AG10803 (cell line): ENCODE measurements at regions not wholly inside any gene's neighbourhood (a gene's known extent, or its start where the extent isn't known, plus 50 kb on each side); places are given as distances from the start of the nearest gene placed in this dataset.
A peak's percentile ranks its signal among the peaks of the same experiment; 100 is the strongest.

Source experiments
- DNase-seq: peaks from one replicate; pipeline ENCODE4 v3.0.0; 2010; ENCODE audit warnings: low read depth
- H3K4me3 ChIP-seq: 2 replicates; pipeline ENCODE4 v1.5.1; 2011; ENCODE audit warnings: mild to moderate bottlenecking, low read length, control low read depth
- CTCF ChIP-seq: conservative IDR thresholded peaks from 2 replicates; pipeline ENCODE4 v1.5.1; 2011; ENCODE audit warnings: mild to moderate bottlenecking, low read length, control low read depth, inconsistent platforms

- peak; percentile 18 for DNase-seq
- no peak for TF ChIP-seq CTCF
- H3K4me3 ChIP-seq: no peak overlapping the region
Measured at GRCh38 chr3:106423321-106424225, 554.8 kb upstream of the CBLB start.

GRCh38 chr3:106425026-106425425, 556.2 kb upstream of the CBLB start:
- DNase-seq: peak; percentile 94
- H3K4me3 ChIP-seq: no peak overlapping the region
- TF ChIP-seq CTCF: no peak

GRCh38 chr3:106425916-106426315, 557.1 kb upstream of the CBLB start:
- no peak overlapping the region for H3K4me3 ChIP-seq
- no peak for TF ChIP-seq CTCF
- no peak for DNase-seq

- no peak for TF ChIP-seq CTCF
- DNase-seq: peak; percentile 100
- no peak overlapping the region for H3K4me3 ChIP-seq
Measured at GRCh38 chr3:106428565-106428994, 559.8 kb upstream of the CBLB start.

- DNase-seq: no peak
- TF ChIP-seq CTCF: no peak
- H3K4me3 ChIP-seq: no peak overlapping the region
Measured at GRCh38 chr3:106431721-106432120, 562.9 kb upstream of the CBLB start.

- no peak for TF ChIP-seq CTCF
- no peak for DNase-seq
- H3K4me3 ChIP-seq: no peak overlapping the region
Measured at GRCh38 chr3:106435899-106436453, 567.2 kb upstream of the CBLB start.

GRCh38 chr3:106438887-106439286, 570.1 kb upstream of the CBLB start:
- TF ChIP-seq CTCF: no peak
- no peak for DNase-seq
- H3K4me3 ChIP-seq: no peak overlapping the region
